ENCODE measurements at regions not wholly inside any gene's neighbourhood (a gene's known extent, or its start where the extent isn't known, plus 50 kb on each side); places are given as distances from the start of the nearest gene placed in this dataset.
"Not testable (repeated sequence)": the region's sequence is repeated elsewhere in the genome, so short reads cannot be mapped to it uniquely, and the experiment has no call there.

- TF ChIP-seq CTCF (IDR thresholded peaks at IDR 0.05; ENCODE audit: unreplicated experiment) = no peak
- peaks cover 35% of the 10 kb centered on the region for H3K4me1 Mint-ChIP-seq
- H3K36me3 Mint-ChIP-seq = no peaks in the 10 kb centered on the region
- H3K27ac Mint-ChIP-seq = peak overlapping the region; percentile 97
- no peaks in the 10 kb centered on the region for H3K27me3 Mint-ChIP-seq (ENCODE audit: low read depth)
- H3K9me3 Mint-ChIP-seq = peaks cover 10% of the 10 kb centered on the region
- DNase-seq (ENCODE audit: low spot score in 2 of 2, unreplicated experiment in 2 of 2) = no peak
- H3K4me3 Mint-ChIP-seq = peak overlapping the region; percentile 31
Measured at GRCh38 chr4:167897116-167897515, 195.2 kb upstream of the ANXA10 start.

GRCh38 chr4:167903291-167903721, 189.0 kb upstream of the ANXA10 start:
- no peak for TF ChIP-seq CTCF (IDR thresholded peaks at IDR 0.05; ENCODE audit: unreplicated experiment)
- no peaks in the 10 kb centered on the region for H3K4me1 Mint-ChIP-seq
- H3K4me3 Mint-ChIP-seq = no peak overlapping the region
- no peaks in the 10 kb centered on the region for H3K27me3 Mint-ChIP-seq (ENCODE audit: low read depth)
- no peaks in the 10 kb centered on the region for H3K36me3 Mint-ChIP-seq
- H3K27ac Mint-ChIP-seq = no peak overlapping the region
- DNase-seq (ENCODE audit: low spot score in 2 of 2, unreplicated experiment in 2 of 2) = no peak
- H3K9me3 Mint-ChIP-seq = peaks cover 17% of the 10 kb centered on the region

- peaks cover 6% of the 10 kb centered on the region for H3K4me1 Mint-ChIP-seq
- no peaks in the 10 kb centered on the region for H3K27me3 Mint-ChIP-seq (ENCODE audit: low read depth)
- H3K36me3 Mint-ChIP-seq = no peaks in the 10 kb centered on the region
- TF ChIP-seq CTCF (IDR thresholded peaks at IDR 0.05; ENCODE audit: unreplicated experiment) = no peak
- peaks cover 12% of the 10 kb centered on the region for H3K9me3 Mint-ChIP-seq
- H3K27ac Mint-ChIP-seq = no peak overlapping the region
- DNase-seq (ENCODE audit: low spot score in 2 of 2, unreplicated experiment in 2 of 2) = no peak
- no peak overlapping the region for H3K4me3 Mint-ChIP-seq
Measured at GRCh38 chr4:167906851-167907250, 185.5 kb upstream of the ANXA10 start.

GRCh38 chr4:167908816-167909215, 183.5 kb upstream of the ANXA10 start:
- DNase-seq (ENCODE audit: low spot score in 2 of 2, unreplicated experiment in 2 of 2) = no peak
- no peaks in the 10 kb centered on the region for H3K27me3 Mint-ChIP-seq (ENCODE audit: low read depth)
- peaks cover 12% of the 10 kb centered on the region for H3K9me3 Mint-ChIP-seq
- H3K4me1 Mint-ChIP-seq = peaks cover 6% of the 10 kb centered on the region
- no peak overlapping the region for H3K4me3 Mint-ChIP-seq
- no peak for TF ChIP-seq CTCF (IDR thresholded peaks at IDR 0.05; ENCODE audit: unreplicated experiment)
- H3K27ac Mint-ChIP-seq = no peak overlapping the region
- H3K36me3 Mint-ChIP-seq = no peaks in the 10 kb centered on the region

- H3K27me3 Mint-ChIP-seq (ENCODE audit: low read depth); H3K36me3 Mint-ChIP-seq; H3K4me3 Mint-ChIP-seq; H3K27ac Mint-ChIP-seq; H3K4me1 Mint-ChIP-seq; H3K9me3 Mint-ChIP-seq; DNase-seq (ENCODE audit: low spot score in 2 of 2, unreplicated experiment in 2 of 2): not testable (repeated sequence)
Measured at GRCh38 chr4:167912535-167912934, 179.8 kb upstream of the ANXA10 start.

- Mint-ChIP-seq H3K9me3 (peaks cover 30% of the 10 kb centered on the region), H3K36me3 (peaks cover 7% of the 10 kb centered on the region), H3K27me3 (ENCODE audit: low read depth) (no peaks in the 10 kb centered on the region), H3K27ac (no peak overlapping the region), H3K4me3 (no peak overlapping the region), H3K4me1 (no peaks in the 10 kb centered on the region)
- no peak for DNase-seq (ENCODE audit: low spot score in 2 of 2, unreplicated experiment in 2 of 2)
- TF ChIP-seq CTCF (IDR thresholded peaks at IDR 0.05; ENCODE audit: unreplicated experiment) = no peak
Measured at GRCh38 chr4:167918077-167918476, 174.3 kb upstream of the ANXA10 start.

Measured in mesothelial cell of epicardium (in vitro differentiated cells).